ENCODE measurements at regions not wholly inside any gene's neighbourhood (a gene's known extent, or its start where the extent isn't known, plus 50 kb on each side); places are given as distances from the start of the nearest gene placed in this dataset.

- no peak overlapping the region for H3K9ac ChIP-seq (ENCODE audit: insufficient read depth, low read depth, low read length)
- in situ Hi-C loops (cut with HindIII; ENCODE audit: extremely low pct_ligation_motif_present, low pct_unique_long_range_greater_than_20kb) (no loop called here), intact Hi-C loops (cut with micrococcal nuclease; ENCODE audit: unreplicated experiment) (loop anchor here (10.0 kb wide), 1 partner anchor 98 kb away; no protein-coding TSS in a partner anchor)
- DNase-seq (ENCODE audit: low spot score) (no peak), FAIRE-seq (no peak), ATAC-seq (no peak)
- POLR2A ChIA-PET = no interaction called here
- TF ChIP-seq ZNF850 (CRISPR knock-in tag; conservative IDR thresholded peaks at IDR 0.05) (no peak), ZNF230 (CRISPR knock-in tag; IDR thresholded peaks at IDR 0.05) (no peak), NFRKB (IDR thresholded peaks at IDR 0.05) (no peak), TAF15 (IDR thresholded peaks at IDR 0.05; ENCODE audit: low read depth, low read length, poor library complexity, severe bottlenecking) (no peak), RNF2 (conservative IDR thresholded peaks at IDR 0.05; ENCODE audit: low read depth) (no peak), ELK4 (CRISPR knock-in tag; IDR thresholded peaks at IDR 0.05; ENCODE audit: borderline replicate concordance) (no peak), IRX3 (CRISPR knock-in tag; IDR thresholded peaks at IDR 0.05; ENCODE audit: borderline replicate concordance, low read depth) (no peak), HINFP (CRISPR knock-in tag; IDR thresholded peaks at IDR 0.05; ENCODE audit: low read depth) (no peak), ZNF446 (CRISPR knock-in tag; IDR thresholded peaks at IDR 0.05) (no peak)
- BruUV-seq (replicated peaks) = no TSS peak
- no peaks in the 10 kb centered on the region for H3K79me2 ChIP-seq (ENCODE audit: insufficient read depth, low read length)
- H3K27me3 ChIP-seq (ENCODE audit: control insufficient read depth in 1 of 2, insufficient read depth in 2 of 2, low read length in 2 of 2) = no peaks in the 10 kb centered on the region
- no peaks in the 10 kb centered on the region for H3K36me3 ChIP-seq (replicated peaks in 1 of 2; ENCODE audit: control insufficient read depth in 1 of 2, insufficient read depth in 2 of 2, low read length in 2 of 2)
- no peak overlapping the region for H3K4me3 ChIP-seq (replicated peaks in 1 of 3; ENCODE audit: insufficient read depth in 1 of 3, low read depth in 2 of 3, low read length in 3 of 3)
- H3K4me1 ChIP-seq (ENCODE audit: insufficient read depth, low read length) = no peaks in the 10 kb centered on the region
- no peaks in the 10 kb centered on the region for H3K9me3 ChIP-seq (ENCODE audit: low read length)
- H3K4me2 ChIP-seq (ENCODE audit: low read depth, low read length) = no peak overlapping the region
- no peak overlapping the region for H2AFZ ChIP-seq (ENCODE audit: low read length)
- no peaks in the 10 kb centered on the region for H4K20me1 ChIP-seq (ENCODE audit: insufficient read depth, low read length)
- CTCF ChIA-PET (ENCODE audit: low intra/inter-chr PET ratio, low total read pairs) = interaction anchor here (1.2 kb wide), 1 partner anchor 390 kb away, joined by 7 read pairs; no protein-coding TSS in a partner anchor
- H3K27ac ChIP-seq (ENCODE audit: extremely low read length, insufficient read depth, low read length) = no peak overlapping the region
These were observed 196.7 kb downstream of the ALX1 start for GRCh38 chr12:85476756-85477155.

Measured in HepG2 (cell line).